ENCODE measurements at regions not wholly inside any gene's neighbourhood (a gene's known extent, or its start where the extent isn't known, plus 50 kb on each side); places are given as distances from the start of the nearest gene placed in this dataset.

GRCh38 chr5:169448826-169449225 is 134.7 kb upstream of the SPDL1 start:
- no peak for DNase-seq (ENCODE audit: low spot score)

- no peak for DNase-seq (ENCODE audit: low spot score)
Measured at GRCh38 chr5:169445191-169445590, 138.4 kb upstream of the SPDL1 start.

- no peak for DNase-seq (ENCODE audit: low spot score)
Measured at GRCh38 chr5:169442913-169443784, 140.4 kb upstream of the SPDL1 start.

GRCh38 chr5:169442403-169442874 is 141.1 kb upstream of the SPDL1 start:
- DNase-seq (ENCODE audit: low spot score) = no peak

- DNase-seq (ENCODE audit: low spot score) = no peak
Measured at GRCh38 chr5:169440107-169440705, 139.3 kb upstream of the SLIT3 start.

- DNase-seq (ENCODE audit: low spot score) = no peak
Measured at GRCh38 chr5:169439362-169439761, 138.4 kb upstream of the SLIT3 start.

GRCh38 chr5:169435506-169436229 is 134.7 kb upstream of the SLIT3 start:
- DNase-seq (ENCODE audit: low spot score) = no peak

- DNase-seq (ENCODE audit: low spot score) = no peak
Measured at GRCh38 chr5:169433221-169433651, 132.3 kb upstream of the SLIT3 start.

- no peak for DNase-seq (ENCODE audit: low spot score)
Measured at GRCh38 chr5:169431386-169431785, 130.4 kb upstream of the SLIT3 start.

- no peak for DNase-seq (ENCODE audit: low spot score)
Measured at GRCh38 chr5:169430671-169431070, 129.7 kb upstream of the SLIT3 start.

GRCh38 chr5:169429044-169429443 is 128.1 kb upstream of the SLIT3 start:
- DNase-seq (ENCODE audit: low spot score) = no peak

GRCh38 chr5:169426784-169427183 is 125.8 kb upstream of the SLIT3 start:
- no peak for DNase-seq (ENCODE audit: low spot score)

GRCh38 chr5:169424670-169425378 is 123.9 kb upstream of the SLIT3 start:
- no peak for DNase-seq (ENCODE audit: low spot score)

GRCh38 chr5:169424279-169424655 is 123.3 kb upstream of the SLIT3 start:
- no peak for DNase-seq (ENCODE audit: low spot score)

- no peak for DNase-seq (ENCODE audit: low spot score)
Measured at GRCh38 chr5:169423580-169424278, 122.8 kb upstream of the SLIT3 start.

- DNase-seq (ENCODE audit: low spot score) = no peak
Measured at GRCh38 chr5:169422087-169422486, 121.1 kb upstream of the SLIT3 start.

GRCh38 chr5:169421677-169422076 is 120.7 kb upstream of the SLIT3 start:
- no peak for DNase-seq (ENCODE audit: low spot score)

- DNase-seq (ENCODE audit: low spot score) = no peak
Measured at GRCh38 chr5:169417676-169418075, 116.7 kb upstream of the SLIT3 start.

- peak; percentile 19 for DNase-seq (ENCODE audit: low spot score)
Measured at GRCh38 chr5:169416583-169417196, 115.8 kb upstream of the SLIT3 start.

GRCh38 chr5:169415948-169416347 is 115.0 kb upstream of the SLIT3 start:
- no peak for DNase-seq (ENCODE audit: low spot score)

- no peak for DNase-seq (ENCODE audit: low spot score)
Measured at GRCh38 chr5:169415371-169415770, 114.4 kb upstream of the SLIT3 start.
